Glutamatergic neuron (in vitro differentiated cells): ENCODE measurements at regions not wholly inside any gene's neighbourhood (a gene's known extent, or its start where the extent isn't known, plus 50 kb on each side); places are given as distances from the start of the nearest gene placed in this dataset.

ENCODE experiments used
- DNase-seq: peaks from one replicate; pipeline ENCODE4 v3.0.0; 2022
- H3K27ac Mint-ChIP-seq: one replicate; pipeline ENCODE4 v1.8.0; 2020; ENCODE audit warnings: mild to moderate bottlenecking, mixed read lengths, inconsistent platforms; ENCODE audit not compliant: unreplicated experiment
- H3K27me3 Mint-ChIP-seq: one replicate; pipeline ENCODE4 v1.8.0; 2020; ENCODE audit warnings: mild to moderate bottlenecking, moderate library complexity, mixed read lengths, inconsistent platforms; ENCODE audit not compliant: unreplicated experiment
- H3K36me3 Mint-ChIP-seq: one replicate; pipeline ENCODE4 v1.8.0; 2020; ENCODE audit warnings: mild to moderate bottlenecking, mixed read lengths, inconsistent platforms; ENCODE audit not compliant: unreplicated experiment
- H3K4me1 Mint-ChIP-seq: one replicate; pipeline ENCODE4 v1.8.0; 2020; ENCODE audit warnings: mild to moderate bottlenecking, low read depth, mixed read lengths, inconsistent platforms; ENCODE audit not compliant: unreplicated experiment
- H3K4me3 Mint-ChIP-seq: one replicate; pipeline ENCODE4 v1.8.0; 2020; ENCODE audit warnings: mild to moderate bottlenecking, mixed read lengths, inconsistent platforms; ENCODE audit not compliant: unreplicated experiment
- H3K9me3 Mint-ChIP-seq: one replicate; pipeline ENCODE4 v1.8.0; 2020; ENCODE audit warnings: mild to moderate bottlenecking, moderate library complexity, mixed read lengths, inconsistent platforms; ENCODE audit not compliant: unreplicated experiment
- TF ChIP-seq, protein P1 (sequence below): fragments of 200-600 bp; sonication (generic); IDR thresholded peaks from one replicate; pipeline ENCODE4 v1.5.0; 2021; ENCODE audit not compliant: partially characterized antibody, unreplicated experiment

DNA sequence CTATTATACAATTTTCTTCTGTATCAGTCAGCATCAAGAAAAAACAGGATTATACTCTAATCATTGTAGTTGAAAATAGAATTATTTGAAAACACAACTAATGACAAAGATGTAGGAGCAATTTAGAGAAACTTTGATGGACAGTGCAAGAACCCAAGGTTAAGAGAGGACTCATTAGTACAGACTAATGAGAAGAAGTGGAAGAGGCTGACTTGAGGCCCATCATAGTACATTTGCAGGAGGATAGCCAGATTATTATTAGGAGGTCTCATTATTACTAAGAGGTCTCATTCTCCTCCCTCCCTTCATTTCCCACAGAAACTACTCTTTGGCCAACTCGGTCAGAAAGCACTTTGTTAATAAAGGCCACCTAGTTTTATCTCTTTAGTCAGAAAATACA is 1983.0 kb downstream of the SUCLG1 start:
- no peak overlapping the region for H3K4me3 Mint-ChIP-seq

DNA sequence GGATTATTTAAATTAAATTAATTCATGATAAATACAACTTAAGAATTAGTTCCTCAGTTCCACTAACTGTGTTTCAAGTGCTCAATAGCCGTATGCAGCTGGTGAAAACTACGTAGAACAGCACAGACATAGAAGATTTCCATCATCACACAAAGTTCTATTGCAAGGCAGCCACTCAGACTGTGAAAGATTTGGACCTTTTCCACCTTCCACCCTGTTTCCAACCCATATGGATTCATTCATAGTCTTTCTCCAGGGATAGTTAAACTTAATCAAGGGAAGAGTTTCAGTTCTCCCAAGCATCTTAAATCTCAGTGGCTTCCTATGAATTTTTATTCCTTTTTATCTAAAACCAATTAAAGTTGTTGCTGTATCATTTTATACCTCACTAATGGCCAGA is 2030.8 kb downstream of the SUCLG1 start:
- Mint-ChIP-seq H3K27ac (no peak overlapping the region), H3K27me3 (no peaks in the 10 kb centered on the region), H3K4me1 (no peaks in the 10 kb centered on the region), H3K4me3 (no peak overlapping the region), H3K9me3 (peaks cover 2% of the 10 kb centered on the region), H3K36me3 (no peaks in the 10 kb centered on the region)
- TF ChIP-seq, protein P1, sequence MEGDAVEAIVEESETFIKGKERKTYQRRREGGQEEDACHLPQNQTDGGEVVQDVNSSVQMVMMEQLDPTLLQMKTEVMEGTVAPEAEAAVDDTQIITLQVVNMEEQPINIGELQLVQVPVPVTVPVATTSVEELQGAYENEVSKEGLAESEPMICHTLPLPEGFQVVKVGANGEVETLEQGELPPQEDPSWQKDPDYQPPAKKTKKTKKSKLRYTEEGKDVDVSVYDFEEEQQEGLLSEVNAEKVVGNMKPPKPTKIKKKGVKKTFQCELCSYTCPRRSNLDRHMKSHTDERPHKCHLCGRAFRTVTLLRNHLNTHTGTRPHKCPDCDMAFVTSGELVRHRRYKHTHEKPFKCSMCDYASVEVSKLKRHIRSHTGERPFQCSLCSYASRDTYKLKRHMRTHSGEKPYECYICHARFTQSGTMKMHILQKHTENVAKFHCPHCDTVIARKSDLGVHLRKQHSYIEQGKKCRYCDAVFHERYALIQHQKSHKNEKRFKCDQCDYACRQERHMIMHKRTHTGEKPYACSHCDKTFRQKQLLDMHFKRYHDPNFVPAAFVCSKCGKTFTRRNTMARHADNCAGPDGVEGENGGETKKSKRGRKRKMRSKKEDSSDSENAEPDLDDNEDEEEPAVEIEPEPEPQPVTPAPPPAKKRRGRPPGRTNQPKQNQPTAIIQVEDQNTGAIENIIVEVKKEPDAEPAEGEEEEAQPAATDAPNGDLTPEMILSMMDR = no peak
- DNase-seq = no peak

More for the DNA sequence above, 1983.0 kb downstream of the SUCLG1 start:
- TF ChIP-seq, protein P1 = no peak
- no peaks in the 10 kb centered on the region for H3K9me3 Mint-ChIP-seq
- no peak for DNase-seq
- no peaks in the 10 kb centered on the region for H3K36me3 Mint-ChIP-seq
- no peak overlapping the region for H3K27ac Mint-ChIP-seq
- peaks cover 3% of the 10 kb centered on the region for H3K4me1 Mint-ChIP-seq
- H3K27me3 Mint-ChIP-seq = no peaks in the 10 kb centered on the region

DNA sequence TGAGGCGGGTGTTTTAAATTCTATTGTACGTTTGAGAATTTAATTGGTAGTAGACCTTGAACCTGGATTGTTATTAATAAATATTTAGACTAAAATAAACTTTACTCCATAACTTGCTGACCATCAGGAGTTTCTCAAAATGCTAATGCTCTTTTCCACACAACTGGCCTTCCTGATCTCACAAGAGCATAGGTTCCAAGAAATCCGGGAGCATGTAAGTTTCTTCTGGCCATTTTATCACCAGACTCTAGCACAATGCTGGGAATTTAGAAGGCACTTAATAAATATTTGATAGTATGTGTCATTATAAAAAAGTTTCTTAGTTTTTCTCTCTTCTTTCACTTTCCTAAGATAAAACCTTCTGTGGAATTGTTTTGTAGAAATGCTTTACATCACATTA is 2047.1 kb downstream of the SUCLG1 start:
- Mint-ChIP-seq H3K36me3 (no peaks in the 10 kb centered on the region), H3K27ac (no peak overlapping the region), H3K9me3 (no peaks in the 10 kb centered on the region), H3K4me3 (no peak overlapping the region), H3K27me3 (no peaks in the 10 kb centered on the region), H3K4me1 (peaks cover 1% of the 10 kb centered on the region)
- DNase-seq = no peak
- TF ChIP-seq, protein P1 = no peak

DNA sequence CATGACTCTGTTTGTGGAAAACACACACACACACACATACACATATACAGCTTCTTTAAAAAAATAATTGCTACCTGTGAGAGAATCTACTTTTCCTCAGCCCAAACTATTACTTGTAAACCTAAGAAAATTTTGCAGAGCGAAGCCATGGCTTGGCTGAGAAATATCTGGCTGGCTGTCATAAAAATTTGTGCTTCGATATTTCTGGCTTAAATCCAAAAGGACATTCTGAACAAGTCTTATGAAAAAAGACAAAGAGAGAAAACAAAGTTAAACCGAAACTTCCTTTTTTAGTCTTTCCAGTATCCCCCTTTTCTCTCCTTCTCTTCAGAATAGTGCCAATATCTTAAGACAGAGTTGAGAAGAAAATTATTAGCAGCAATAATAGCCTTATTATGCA is 2048.0 kb downstream of the SUCLG1 start:
- H3K27me3 Mint-ChIP-seq = no peaks in the 10 kb centered on the region
- TF ChIP-seq, protein P1 = no peak
- H3K4me3 Mint-ChIP-seq = no peak overlapping the region
- no peak for DNase-seq
- H3K27ac Mint-ChIP-seq = no peak overlapping the region
- peaks cover 1% of the 10 kb centered on the region for H3K4me1 Mint-ChIP-seq
- H3K36me3 Mint-ChIP-seq = no peaks in the 10 kb centered on the region
- no peaks in the 10 kb centered on the region for H3K9me3 Mint-ChIP-seq

DNA sequence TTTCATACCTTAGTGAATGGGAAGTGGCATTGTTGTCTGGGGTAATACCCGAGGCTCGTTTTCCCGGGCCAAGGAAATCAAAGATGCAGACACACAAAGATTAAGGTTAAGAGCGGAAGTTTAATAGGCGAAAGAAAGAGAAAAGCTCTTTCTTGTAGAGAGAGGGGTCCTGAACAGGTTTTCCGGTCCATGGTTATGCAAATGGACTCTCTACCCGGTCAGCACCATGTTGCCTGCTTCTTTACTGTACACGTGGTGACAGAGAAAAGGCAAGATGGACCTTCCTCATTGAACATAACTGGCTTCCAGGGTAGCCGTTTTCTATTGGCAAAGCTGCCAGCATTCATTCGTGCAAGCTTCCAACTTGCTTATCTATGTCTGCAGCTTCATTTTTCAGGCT is 2063.5 kb downstream of the SUCLG1 start:
- no peaks in the 10 kb centered on the region for H3K9me3 Mint-ChIP-seq
- TF ChIP-seq, protein P1 = no peak
- no peak overlapping the region for H3K27ac Mint-ChIP-seq
- H3K4me3 Mint-ChIP-seq = no peak overlapping the region
- H3K4me1 Mint-ChIP-seq = no peaks in the 10 kb centered on the region
- no peaks in the 10 kb centered on the region for H3K27me3 Mint-ChIP-seq
- no peak for DNase-seq
- no peaks in the 10 kb centered on the region for H3K36me3 Mint-ChIP-seq
